OCI-LY3 (cell line): ENCODE measurements at regions not wholly inside any gene's neighbourhood (a gene's known extent, or its start where the extent isn't known, plus 50 kb on each side); places are given as distances from the start of the nearest gene placed in this dataset.

Source experiments
- H2AFZ ChIP-seq: fragments of 200-600, 300-600 bp; shearing (Covaris generic); 2 replicates; pipeline ENCODE4 v1.6.0; 2014; ENCODE audit warnings: antibody characterized with exemption, low read depth, low read length
- H3K27ac ChIP-seq: fragments of 200-600, 300-600 bp; sonication (generic); 2 replicates; pipeline ENCODE4 v1.5.1; 2014; ENCODE audit warnings: mild to moderate bottlenecking, low read length, moderate library complexity, mixed read lengths
- H3K27me3 ChIP-seq: fragments of 200-600, 300-600 bp; sonication (generic); 2 replicates; pipeline ENCODE4 v1.6.1; 2014; ENCODE audit warnings: low read depth, low read length, mixed read lengths
- H3K36me3 ChIP-seq: fragments of 200-600, 300-600 bp; sonication (generic); replicated peaks from 2 replicates; pipeline ENCODE3; 2014; ENCODE audit warnings: low read depth, low read length, mixed read lengths
- H3K4me1 ChIP-seq: fragments of 300-600, 200-600 bp; sonication (generic); 2 replicates; pipeline ENCODE4 v1.6.1; 2014; ENCODE audit warnings: low read length, mixed read lengths
- H3K4me2 ChIP-seq: fragments of 200-600, 300-600 bp; sonication (generic); 2 replicates; pipeline ENCODE4 v1.6.1; 2014; ENCODE audit warnings: low read length, mixed read lengths
- H3K4me3 ChIP-seq: fragments of 300-600, 200-600 bp; sonication (generic); 2 replicates; pipeline ENCODE4 v1.5.1; 2014; ENCODE audit warnings: antibody characterized with exemption, mild to moderate bottlenecking, low read length, moderate library complexity
- H3K79me2 ChIP-seq: fragments of 300-600, 200-600 bp; shearing (Covaris generic); 2 replicates; pipeline ENCODE4 v1.6.1; 2014; ENCODE audit warnings: mild to moderate bottlenecking, low read length, mixed read lengths
- H3K9ac ChIP-seq: fragments of 300-600, 200-600 bp; shearing (Covaris generic); 2 replicates; pipeline ENCODE4 v1.6.0; 2014; ENCODE audit warnings: mild to moderate bottlenecking, low read length, moderate library complexity
- H3K9me3 ChIP-seq: fragments of 200-600, 300-600 bp; shearing (Covaris generic); 2 replicates; pipeline ENCODE4 v1.6.1; 2014; ENCODE audit warnings: low read length, mixed read lengths; ENCODE audit not compliant: insufficient read depth
- H4K20me1 ChIP-seq: fragments of 200-600, 300-600 bp; sonication (generic); 2 replicates; pipeline ENCODE4 v1.6.1; 2016; ENCODE audit warnings: low read length, mixed read lengths; ENCODE audit not compliant: insufficient read depth
- CTCF ChIP-seq: fragments of 200-600, 300-600 bp; sonication (generic); IDR thresholded peaks from 2 replicates; pipeline ENCODE4 v1.5.1; 2014; ENCODE audit warnings: antibody characterized with exemption, low read length, low read depth
- EZH2phosphoT487 ChIP-seq: fragments of 200-600 bp; shearing (Covaris generic); IDR thresholded peaks from 2 replicates; pipeline ENCODE4 v1.6.1; 2018; ENCODE audit warnings: antibody characterized with exemption, mixed run types, low read depth

GRCh38 chr6:9208966-9209365 is 773.6 kb upstream of the SLC35B3 start:
- H4K20me1 ChIP-seq, result no peaks in the 10 kb centered on the region
- no peaks in the 10 kb centered on the region for H3K79me2 ChIP-seq
- no peaks in the 10 kb centered on the region for H3K9me3 ChIP-seq
- H3K9ac ChIP-seq, result no peak overlapping the region
- TF ChIP-seq EZH2phosphoT487, result no peak
- TF ChIP-seq CTCF, result no peak
- no peak overlapping the region for H3K4me2 ChIP-seq
- no peak overlapping the region for H3K4me3 ChIP-seq
- H2AFZ ChIP-seq, result no peak overlapping the region
- no peaks in the 10 kb centered on the region for H3K4me1 ChIP-seq
- H3K36me3 ChIP-seq, result no peaks in the 10 kb centered on the region
- no peak overlapping the region for H3K27ac ChIP-seq
- no peaks in the 10 kb centered on the region for H3K27me3 ChIP-seq

- H3K27ac ChIP-seq, result no peak overlapping the region
- no peaks in the 10 kb centered on the region for H3K36me3 ChIP-seq
- no peaks in the 10 kb centered on the region for H4K20me1 ChIP-seq
- H3K27me3 ChIP-seq, result no peaks in the 10 kb centered on the region
- TF ChIP-seq EZH2phosphoT487 (no peak), CTCF (no peak)
- H3K9me3 ChIP-seq, result no peaks in the 10 kb centered on the region
- H3K9ac ChIP-seq, result no peak overlapping the region
- H2AFZ ChIP-seq, result no peak overlapping the region
- H3K4me1 ChIP-seq, result no peaks in the 10 kb centered on the region
- H3K79me2 ChIP-seq, result no peaks in the 10 kb centered on the region
- H3K4me3 ChIP-seq, result no peak overlapping the region
- no peak overlapping the region for H3K4me2 ChIP-seq
These were observed 770.3 kb upstream of the SLC35B3 start for GRCh38 chr6:9205645-9206044.

- H3K9me3 ChIP-seq, result no peaks in the 10 kb centered on the region
- H3K4me2 ChIP-seq, result no peak overlapping the region
- H3K9ac ChIP-seq, result no peak overlapping the region
- H4K20me1 ChIP-seq, result no peaks in the 10 kb centered on the region
- H3K27ac ChIP-seq, result no peak overlapping the region
- no peak for TF ChIP-seq EZH2phosphoT487
- no peak for TF ChIP-seq CTCF
- H2AFZ ChIP-seq, result no peak overlapping the region
- H3K4me3 ChIP-seq, result no peak overlapping the region
- no peaks in the 10 kb centered on the region for H3K27me3 ChIP-seq
- H3K79me2 ChIP-seq, result no peaks in the 10 kb centered on the region
- H3K36me3 ChIP-seq, result no peaks in the 10 kb centered on the region
- H3K4me1 ChIP-seq, result no peaks in the 10 kb centered on the region
These were observed 768.8 kb upstream of the SLC35B3 start for GRCh38 chr6:9204171-9204570.

- Histone ChIP-seq H3K4me3 (no peak overlapping the region), H4K20me1 (no peaks in the 10 kb centered on the region), H2AFZ (no peak overlapping the region), H3K36me3 (no peaks in the 10 kb centered on the region), H3K9ac (no peak overlapping the region), H3K79me2 (no peaks in the 10 kb centered on the region), H3K4me2 (no peak overlapping the region), H3K9me3 (no peaks in the 10 kb centered on the region), H3K27me3 (no peaks in the 10 kb centered on the region), H3K27ac (no peak overlapping the region), H3K4me1 (no peaks in the 10 kb centered on the region)
- TF ChIP-seq EZH2phosphoT487, result no peak
- no peak for TF ChIP-seq CTCF
These were observed 765.4 kb upstream of the SLC35B3 start for GRCh38 chr6:9200712-9201111.
